ENCODE measurements at regions not wholly inside any gene's neighbourhood (a gene's known extent, or its start where the extent isn't known, plus 50 kb on each side); places are given as distances from the start of the nearest gene placed in this dataset.
A peak's percentile ranks its signal among the peaks of the same experiment; 100 is the strongest.

DNA sequence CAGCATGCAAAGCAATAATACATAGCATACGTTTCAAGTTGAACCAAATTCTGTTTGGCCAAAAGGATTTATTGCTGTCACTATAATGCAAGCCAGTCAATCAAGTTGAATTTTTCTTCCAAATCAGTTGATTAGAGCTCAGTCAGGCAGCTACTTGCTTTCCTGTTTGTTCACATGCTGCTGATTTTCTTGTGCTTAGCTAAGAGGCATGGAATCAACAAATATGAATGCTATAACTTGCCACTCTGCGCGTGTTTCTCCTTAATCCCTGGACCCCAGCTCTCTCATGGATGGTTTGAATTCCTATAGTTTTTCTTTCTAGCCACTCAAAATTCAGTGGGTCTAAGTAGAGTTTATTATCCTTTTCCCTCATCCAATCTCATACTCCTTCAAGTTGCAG is 311.3 kb downstream of the KLF5 start:
- TF ChIP-seq, protein P1, sequence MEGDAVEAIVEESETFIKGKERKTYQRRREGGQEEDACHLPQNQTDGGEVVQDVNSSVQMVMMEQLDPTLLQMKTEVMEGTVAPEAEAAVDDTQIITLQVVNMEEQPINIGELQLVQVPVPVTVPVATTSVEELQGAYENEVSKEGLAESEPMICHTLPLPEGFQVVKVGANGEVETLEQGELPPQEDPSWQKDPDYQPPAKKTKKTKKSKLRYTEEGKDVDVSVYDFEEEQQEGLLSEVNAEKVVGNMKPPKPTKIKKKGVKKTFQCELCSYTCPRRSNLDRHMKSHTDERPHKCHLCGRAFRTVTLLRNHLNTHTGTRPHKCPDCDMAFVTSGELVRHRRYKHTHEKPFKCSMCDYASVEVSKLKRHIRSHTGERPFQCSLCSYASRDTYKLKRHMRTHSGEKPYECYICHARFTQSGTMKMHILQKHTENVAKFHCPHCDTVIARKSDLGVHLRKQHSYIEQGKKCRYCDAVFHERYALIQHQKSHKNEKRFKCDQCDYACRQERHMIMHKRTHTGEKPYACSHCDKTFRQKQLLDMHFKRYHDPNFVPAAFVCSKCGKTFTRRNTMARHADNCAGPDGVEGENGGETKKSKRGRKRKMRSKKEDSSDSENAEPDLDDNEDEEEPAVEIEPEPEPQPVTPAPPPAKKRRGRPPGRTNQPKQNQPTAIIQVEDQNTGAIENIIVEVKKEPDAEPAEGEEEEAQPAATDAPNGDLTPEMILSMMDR (IDR thresholded peaks at IDR 0.05; ENCODE audit: unreplicated experiment) = no peak
- Mint-ChIP-seq H3K36me3 (ENCODE audit: insufficient read depth) (no peaks in the 10 kb centered on the region), H3K27ac (no peak overlapping the region), H3K4me1 (ENCODE audit: low read depth) (peaks cover 29% of the 10 kb centered on the region), H3K4me3 (ENCODE audit: low read depth) (no peak overlapping the region), H3K27me3 (no peaks in the 10 kb centered on the region), H3K9me3 (ENCODE audit: low read depth) (no peaks in the 10 kb centered on the region)
- no peak for DNase-seq (ENCODE audit: low spot score, unreplicated experiment)

DNA sequence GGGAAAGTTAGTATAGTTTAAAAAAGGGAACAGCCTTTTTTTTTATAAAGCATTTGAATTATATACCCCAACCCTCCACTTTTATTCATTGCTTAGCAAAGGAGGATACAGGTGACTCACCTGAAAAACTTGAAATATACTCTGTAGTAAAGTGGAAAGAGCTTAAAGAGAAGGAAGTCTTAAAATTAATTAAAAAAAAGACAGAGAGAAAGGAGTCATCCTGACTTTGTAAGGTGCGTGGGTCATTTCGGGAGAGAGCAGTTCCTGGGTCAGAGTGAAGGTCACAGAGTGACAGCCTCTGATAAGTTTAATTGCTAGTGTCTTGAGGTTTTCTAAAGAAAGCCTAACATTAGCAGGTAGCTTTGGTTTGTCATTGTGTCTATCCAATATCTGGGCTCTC is 310.3 kb downstream of the KLF5 start:
- Mint-ChIP-seq H3K36me3 (ENCODE audit: insufficient read depth) (no peaks in the 10 kb centered on the region), H3K9me3 (ENCODE audit: low read depth) (no peaks in the 10 kb centered on the region), H3K4me3 (ENCODE audit: low read depth) (no peak overlapping the region), H3K4me1 (ENCODE audit: low read depth) (peaks cover 30% of the 10 kb centered on the region), H3K27me3 (no peaks in the 10 kb centered on the region), H3K27ac (no peak overlapping the region)
- TF ChIP-seq, protein P1 (IDR thresholded peaks at IDR 0.05; ENCODE audit: unreplicated experiment) = no peak
- no peak for DNase-seq (ENCODE audit: low spot score, unreplicated experiment)

DNA sequence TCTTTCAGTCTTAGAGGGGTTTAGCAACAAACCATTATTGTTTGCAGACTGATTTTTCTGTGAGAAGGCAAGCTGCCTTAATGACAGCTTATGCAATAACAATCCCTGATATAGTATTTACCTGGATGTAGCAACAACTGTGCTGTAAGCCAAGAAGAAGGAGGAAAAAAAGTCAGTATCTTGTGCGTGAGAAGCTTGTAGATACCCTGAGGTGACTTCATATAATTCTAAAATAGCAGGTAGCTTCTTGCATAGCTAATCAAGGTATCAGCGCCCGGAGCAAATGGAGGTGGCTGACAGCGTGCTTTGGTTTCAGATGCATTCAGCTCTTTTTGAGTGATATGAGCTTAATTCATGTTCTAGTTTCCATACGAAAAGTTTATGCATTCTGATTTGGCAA is 309.8 kb downstream of the KLF5 start:
- TF ChIP-seq, protein P1 (IDR thresholded peaks at IDR 0.05; ENCODE audit: unreplicated experiment) = no peak
- Mint-ChIP-seq H3K4me3 (ENCODE audit: low read depth) (no peak overlapping the region), H3K27me3 (no peaks in the 10 kb centered on the region), H3K36me3 (ENCODE audit: insufficient read depth) (no peaks in the 10 kb centered on the region), H3K27ac (no peak overlapping the region), H3K9me3 (ENCODE audit: low read depth) (no peaks in the 10 kb centered on the region), H3K4me1 (ENCODE audit: low read depth) (peaks cover 30% of the 10 kb centered on the region)
- DNase-seq (ENCODE audit: low spot score, unreplicated experiment) = no peak

DNA sequence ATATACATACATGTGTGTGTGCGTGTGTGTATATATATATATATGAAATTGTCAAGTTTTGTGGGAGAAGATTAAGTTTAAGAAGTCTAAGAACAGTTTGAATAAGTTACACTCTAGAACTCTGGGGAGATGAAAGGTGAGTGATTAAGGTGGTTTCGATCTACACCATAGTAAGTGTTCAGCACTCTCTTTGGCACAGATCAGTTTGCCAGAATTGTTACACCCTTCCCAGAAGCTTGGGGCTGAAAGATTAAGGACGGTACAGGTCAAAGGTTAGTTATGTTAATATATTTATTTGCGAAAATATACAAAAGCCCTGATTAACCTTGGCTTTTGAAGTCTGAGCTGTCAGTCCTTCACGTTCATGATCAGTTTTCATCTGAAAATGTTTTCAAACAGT is 309.1 kb downstream of the KLF5 start:
- no peaks in the 10 kb centered on the region for H3K27me3 Mint-ChIP-seq
- no peak for DNase-seq (ENCODE audit: low spot score, unreplicated experiment)
- TF ChIP-seq, protein P1 (IDR thresholded peaks at IDR 0.05; ENCODE audit: unreplicated experiment) = no peak
- H3K27ac Mint-ChIP-seq = peak overlapping the region; percentile 50
- H3K4me1 Mint-ChIP-seq (ENCODE audit: low read depth) = peaks cover 30% of the 10 kb centered on the region
- no peaks in the 10 kb centered on the region for H3K36me3 Mint-ChIP-seq (ENCODE audit: insufficient read depth)
- no peaks in the 10 kb centered on the region for H3K9me3 Mint-ChIP-seq (ENCODE audit: low read depth)
- no peak overlapping the region for H3K4me3 Mint-ChIP-seq (ENCODE audit: low read depth)

DNA sequence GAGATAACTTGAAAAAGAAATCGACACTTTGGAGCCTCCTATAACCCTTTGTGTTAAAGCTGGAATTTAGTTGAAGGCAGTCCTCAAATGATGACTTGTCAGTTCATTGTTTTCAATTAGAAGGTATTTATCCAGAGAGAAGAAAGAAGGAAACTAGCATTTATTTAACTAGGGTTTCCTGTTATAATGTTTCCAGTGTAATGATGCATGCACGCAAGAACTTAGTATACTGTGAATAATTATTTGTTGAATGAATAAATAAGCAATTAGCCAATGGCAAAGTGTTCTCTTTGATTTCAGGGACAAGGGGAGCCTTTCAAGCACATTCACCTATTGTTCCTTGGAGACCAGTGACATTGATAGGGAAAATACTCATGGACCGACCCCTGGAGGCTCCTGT is 307.4 kb downstream of the KLF5 start:
- Mint-ChIP-seq H3K27ac (no peak overlapping the region), H3K4me3 (ENCODE audit: low read depth) (no peak overlapping the region), H3K9me3 (ENCODE audit: low read depth) (no peaks in the 10 kb centered on the region), H3K27me3 (no peaks in the 10 kb centered on the region), H3K36me3 (ENCODE audit: insufficient read depth) (no peaks in the 10 kb centered on the region), H3K4me1 (ENCODE audit: low read depth) (peaks cover 26% of the 10 kb centered on the region)
- TF ChIP-seq, protein P1 (IDR thresholded peaks at IDR 0.05; ENCODE audit: unreplicated experiment) = no peak
- DNase-seq (ENCODE audit: low spot score, unreplicated experiment) = no peak

All from progenitor cell of endocrine pancreas (in vitro differentiated cells).